Gastrocnemius medialis (tissue), 4 donors: ENCODE measurements at regions not wholly inside any gene's neighbourhood (a gene's known extent, or its start where the extent isn't known, plus 50 kb on each side); places are given as distances from the start of the nearest gene placed in this dataset.

Experiments
- ATAC-seq, 2 donors: fragments of 150-250 bp; one replicate each; pipeline ENCODE4 v1.9.1; 2016
- DNase-seq, 2 donors: peaks; one replicate each; pipeline ENCODE4 v3.0.0-alpha.2; 2019
- H3K27ac ChIP-seq, 4 donors: fragments of 200-600 bp; sonication (generic); 1 replicate in 1 of 4; 2 replicates in 3 of 4; pipeline ENCODE4 v1.5.1; 2016 to 2018; ENCODE audit warnings: mild to moderate bottlenecking in 2 of 4, moderate library complexity in 1 of 4
- H3K27me3 ChIP-seq, 3 donors: fragments of 200-600 bp; sonication (generic) in 2 of 3; 1 replicate in 1 of 3; 2 replicates in 2 of 3; pipeline versions ENCODE4 v1.5.1 to v1.6.0; 2016 to 2019; ENCODE audit warnings: mild to moderate bottlenecking in 1 of 3, moderate library complexity in 1 of 3
- H3K36me3 ChIP-seq, 2 donors: fragments of 200-600 bp; sonication (generic) in 1 of 2; one replicate each; pipeline ENCODE4 v1.5.1; 2017 to 2018
- H3K4me1 ChIP-seq, 2 donors: fragments of 200-600 bp; sonication (generic) in 1 of 2; one replicate each; pipeline ENCODE4 v1.5.1; 2016 to 2017; ENCODE audit warnings: mild to moderate bottlenecking in 2 of 2
- H3K4me3 ChIP-seq, 4 donors: fragments of 200-600 bp; sonication (generic) in 3 of 4; 1 replicate in 1 of 4; 2 replicates in 3 of 4; pipeline ENCODE4 v1.5.1; 2016 to 2019; ENCODE audit warnings: mild to moderate bottlenecking in 2 of 4
- H3K9me3 ChIP-seq, 3 donors: fragments of 200-600 bp; sonication (generic) in 2 of 3; 1 replicate in 1 of 3; 2 replicates in 2 of 3; pipeline ENCODE4 v1.5.1; 2016 to 2019
- POLR2A ChIP-seq, 2 donors: fragments of 450-650 bp; IDR thresholded peaks; one replicate each; pipeline ENCODE4 v1.6.1; 2017; ENCODE audit warnings: antibody characterized with exemption in 2 of 2, mild to moderate bottlenecking in 2 of 2, moderate library complexity in 2 of 2
- in situ Hi-C, 4 donors: fragments of 200-750 bp; cut with MboI; loops; one replicate each; pipeline versions ENCODE4 v1.15.0 to v1.8.0; 2017; ENCODE audit warnings: low sequenced_read_pairs in 4 of 4
- intact Hi-C: fragments of 100-400 bp; cut with DNase I; formaldehyde crosslinking; loops from one replicate; pipeline ENCODE4 v1.15.1; 2023; ENCODE audit warnings: low total_unique reads
- TF ChIP-seq, protein P1 (sequence below), 5 experiments: fragments of 450-650 bp in 3 of 5; fragments of 200-600 bp in 2 of 5; sonication (generic) in 2 of 5; IDR thresholded peaks in 4 of 5; conservative IDR thresholded peaks in 1 of 5; 1 replicate in 4 of 5; 2 replicates in 1 of 5; pipeline ENCODE4 v1.5.1; 2016 to 2019; ENCODE audit warnings: antibody characterized with exemption in 5 of 5, mild to moderate bottlenecking in 3 of 5, moderate library complexity in 3 of 5

DNA sequence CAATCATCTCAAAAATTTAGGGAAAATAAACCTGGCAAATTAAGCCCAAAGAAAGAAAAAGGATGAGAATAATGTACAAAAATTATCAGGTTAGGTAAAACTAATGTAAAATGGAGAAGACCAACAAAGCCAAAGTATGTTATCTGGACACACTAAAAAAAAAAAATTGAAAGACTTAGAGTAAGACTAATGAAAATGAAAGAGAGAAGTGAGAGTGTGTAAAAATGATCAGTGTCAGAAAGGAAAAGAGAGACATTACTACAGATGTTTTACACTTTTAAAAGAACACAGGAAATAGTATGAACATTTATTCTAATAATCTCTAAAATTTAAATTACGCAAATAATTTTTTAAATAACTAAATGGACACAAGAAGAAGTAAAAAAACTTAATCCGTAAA, 573.3 kb upstream of the NR2F2 start:
- ATAC-seq (no peak), DNase-seq (no peak)
- Histone ChIP-seq H3K9me3 (no peaks in the 10 kb centered on the region), H3K4me3 (no peak overlapping the region), H3K36me3 (no peaks in the 10 kb centered on the region), H3K27ac (no peak overlapping the region), H3K27me3 (no peaks in the 10 kb centered on the region), H3K4me1 (peaks cover 0 to 7% of the 10 kb centered on the region in 2 donors)
- TF ChIP-seq, protein P1, sequence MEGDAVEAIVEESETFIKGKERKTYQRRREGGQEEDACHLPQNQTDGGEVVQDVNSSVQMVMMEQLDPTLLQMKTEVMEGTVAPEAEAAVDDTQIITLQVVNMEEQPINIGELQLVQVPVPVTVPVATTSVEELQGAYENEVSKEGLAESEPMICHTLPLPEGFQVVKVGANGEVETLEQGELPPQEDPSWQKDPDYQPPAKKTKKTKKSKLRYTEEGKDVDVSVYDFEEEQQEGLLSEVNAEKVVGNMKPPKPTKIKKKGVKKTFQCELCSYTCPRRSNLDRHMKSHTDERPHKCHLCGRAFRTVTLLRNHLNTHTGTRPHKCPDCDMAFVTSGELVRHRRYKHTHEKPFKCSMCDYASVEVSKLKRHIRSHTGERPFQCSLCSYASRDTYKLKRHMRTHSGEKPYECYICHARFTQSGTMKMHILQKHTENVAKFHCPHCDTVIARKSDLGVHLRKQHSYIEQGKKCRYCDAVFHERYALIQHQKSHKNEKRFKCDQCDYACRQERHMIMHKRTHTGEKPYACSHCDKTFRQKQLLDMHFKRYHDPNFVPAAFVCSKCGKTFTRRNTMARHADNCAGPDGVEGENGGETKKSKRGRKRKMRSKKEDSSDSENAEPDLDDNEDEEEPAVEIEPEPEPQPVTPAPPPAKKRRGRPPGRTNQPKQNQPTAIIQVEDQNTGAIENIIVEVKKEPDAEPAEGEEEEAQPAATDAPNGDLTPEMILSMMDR (IDR thresholded peaks at IDR 0.05 in 4 of 5, conservative IDR thresholded peaks at IDR 0.05 in 1 of 5) = no peak
- no peak for TF ChIP-seq POLR2A (IDR thresholded peaks at IDR 0.05)
- intact Hi-C loops (no loop called here), in situ Hi-C loops (no loop called here)

DNA sequence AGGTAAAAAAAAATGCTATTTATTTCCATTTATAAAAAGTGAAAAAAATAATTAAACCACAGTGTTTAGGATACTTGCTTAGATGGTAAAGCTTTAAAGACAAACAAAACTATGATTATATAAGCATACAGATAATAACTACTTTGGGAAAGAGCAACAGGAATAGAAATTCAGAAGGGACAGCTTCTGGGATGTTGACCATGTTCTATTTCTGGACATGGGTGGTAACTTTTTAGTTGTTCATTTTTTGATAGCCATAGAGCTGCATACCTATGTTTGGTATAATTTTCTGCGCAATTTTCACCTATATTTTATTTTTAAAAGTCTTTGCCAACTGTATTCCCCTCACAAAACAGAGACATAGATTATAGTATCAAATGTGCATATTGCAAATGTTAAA, 572.0 kb upstream of the NR2F2 start:
- H3K9me3 ChIP-seq = no peaks in the 10 kb centered on the region
- peaks cover 0 to 7% of the 10 kb centered on the region in 2 donors for H3K4me1 ChIP-seq
- H3K27me3 ChIP-seq = no peaks in the 10 kb centered on the region
- TF ChIP-seq POLR2A (IDR thresholded peaks at IDR 0.05) = no peak
- TF ChIP-seq, protein P1 (IDR thresholded peaks at IDR 0.05 in 4 of 5, conservative IDR thresholded peaks at IDR 0.05 in 1 of 5) = no peak
- DNase-seq = no peak
- ATAC-seq = no peak
- no peak overlapping the region for H3K27ac ChIP-seq
- no peak overlapping the region for H3K4me3 ChIP-seq
- no peaks in the 10 kb centered on the region for H3K36me3 ChIP-seq
- in situ Hi-C loops (no loop called here), intact Hi-C loops (no loop called here)

DNA sequence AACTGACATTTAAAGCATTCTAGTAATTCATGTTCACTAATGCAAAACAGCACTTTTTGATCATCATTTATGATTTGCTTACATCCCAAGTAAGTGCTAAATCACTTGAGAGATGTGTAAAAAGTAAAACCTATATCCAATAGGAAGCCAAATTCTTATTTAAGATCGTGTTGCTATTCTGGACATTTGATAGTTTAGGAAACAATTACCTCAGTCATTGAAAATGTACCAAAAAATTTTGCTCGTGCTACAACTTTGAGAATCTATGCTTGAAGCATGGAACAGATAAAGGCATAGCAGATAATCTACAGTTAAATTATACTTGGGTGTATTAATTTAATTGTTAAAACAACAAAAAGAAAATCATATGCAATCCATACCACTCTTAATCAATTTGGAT, 571.6 kb upstream of the NR2F2 start:
- TF ChIP-seq, protein P1 (IDR thresholded peaks at IDR 0.05 in 4 of 5, conservative IDR thresholded peaks at IDR 0.05 in 1 of 5) = no peak
- TF ChIP-seq POLR2A (IDR thresholded peaks at IDR 0.05) = no peak
- Histone ChIP-seq H3K4me1 (peaks cover 0 to 7% of the 10 kb centered on the region in 2 donors), H3K27ac (no peak overlapping the region), H3K9me3 (no peaks in the 10 kb centered on the region), H3K36me3 (no peaks in the 10 kb centered on the region), H3K27me3 (no peaks in the 10 kb centered on the region), H3K4me3 (no peak overlapping the region)
- DNase-seq (no peak), ATAC-seq (no peak)
- intact Hi-C loops (no loop called here), in situ Hi-C loops (no loop called here)

DNA sequence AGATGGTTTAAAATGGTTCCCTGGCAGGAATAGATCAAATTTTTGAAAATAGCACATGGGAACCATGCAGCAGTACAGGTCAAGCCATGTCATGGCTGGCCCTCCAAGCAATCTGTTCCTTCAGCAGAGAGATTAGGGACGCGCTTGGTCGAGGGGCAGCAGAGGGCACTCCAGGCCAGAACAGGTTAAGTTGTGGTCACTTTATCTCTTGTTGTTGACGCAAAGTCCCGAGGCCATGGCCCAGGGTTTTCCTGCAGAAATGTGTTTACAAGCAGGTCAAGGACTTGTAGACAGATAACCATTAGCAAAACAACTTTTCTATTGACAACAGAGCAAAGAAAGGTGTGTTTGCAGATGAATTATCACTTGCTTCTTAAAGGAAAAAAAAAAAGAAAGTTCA, 570.0 kb upstream of the NR2F2 start:
- TF ChIP-seq, protein P1 (IDR thresholded peaks at IDR 0.05 in 4 of 5, conservative IDR thresholded peaks at IDR 0.05 in 1 of 5) = peak in 1 of 5 experiments; percentile 22
- TF ChIP-seq POLR2A (IDR thresholded peaks at IDR 0.05) = no peak
- intact Hi-C loops (no loop called here), in situ Hi-C loops (no loop called here)
- no peaks in the 10 kb centered on the region for H3K9me3 ChIP-seq
- H3K36me3 ChIP-seq = no peaks in the 10 kb centered on the region
- ATAC-seq (no peak), DNase-seq (peak in 1 of 2 donors; percentile 11)
- H3K4me3 ChIP-seq = no peak overlapping the region
- no peaks in the 10 kb centered on the region for H3K27me3 ChIP-seq
- H3K4me1 ChIP-seq = peaks cover 0 to 7% of the 10 kb centered on the region in 2 donors
- no peak overlapping the region for H3K27ac ChIP-seq

DNA sequence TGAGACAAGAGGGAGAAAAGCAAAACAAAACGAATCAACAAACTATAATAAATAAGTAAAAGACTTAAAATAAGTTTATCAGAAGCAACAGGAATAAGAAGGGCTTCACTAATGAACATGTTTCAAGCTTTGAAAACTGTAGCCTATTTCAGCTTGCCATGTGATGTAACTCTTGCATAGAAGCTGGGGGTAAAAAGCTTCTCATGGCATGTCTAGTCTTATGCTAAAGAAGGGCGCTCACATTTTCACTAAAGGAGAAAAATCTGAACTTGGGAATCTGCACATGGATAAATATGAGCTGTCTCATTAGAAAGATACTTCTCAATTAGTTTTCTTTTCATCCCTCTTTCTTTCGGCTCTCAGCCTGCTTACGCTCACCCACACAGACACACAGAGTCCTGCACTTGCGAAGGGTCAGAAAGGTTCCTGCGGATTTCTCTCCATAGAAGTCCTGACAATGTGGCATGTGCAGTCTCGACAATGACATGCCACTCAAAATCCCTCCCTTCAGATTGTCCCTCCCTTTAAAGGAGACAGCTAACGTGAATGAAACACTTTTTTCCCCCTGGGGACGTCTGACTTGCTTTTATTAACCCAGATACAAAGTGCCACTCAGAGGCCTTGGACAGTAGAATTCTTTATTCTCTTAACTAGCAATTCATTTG, 568.9 kb upstream of the NR2F2 start:
- no peak for TF ChIP-seq POLR2A (IDR thresholded peaks at IDR 0.05)
- TF ChIP-seq, protein P1 (IDR thresholded peaks at IDR 0.05 in 4 of 5, conservative IDR thresholded peaks at IDR 0.05 in 1 of 5) = no peak
- DNase-seq = no peak
- Histone ChIP-seq H3K4me1 (peaks cover 0 to 7% of the 10 kb centered on the region in 2 donors), H3K4me3 (no peak overlapping the region), H3K27me3 (no peaks in the 10 kb centered on the region), H3K27ac (peak overlapping the region in 2 of 4 donors; percentile 2 to 5), H3K9me3 (no peaks in the 10 kb centered on the region), H3K36me3 (no peaks in the 10 kb centered on the region)
- intact Hi-C loops = no loop called here
- in situ Hi-C loops = no loop called here
- no peak for ATAC-seq
